Upper lobe of left lung (tissue), 4 donors: ENCODE measurements at regions not wholly inside any gene's neighbourhood (a gene's known extent, or its start where the extent isn't known, plus 50 kb on each side); places are given as distances from the start of the nearest gene placed in this dataset.

Experiments
- EP300 ChIP-seq, 4 donors: sonication (generic); formaldehyde crosslinking; IDR thresholded peaks; one replicate each; pipeline ENCODE4 v1.5.1; 2017; ENCODE audit warnings: antibody characterized with exemption in 4 of 4, control low read depth in 2 of 4
- TF ChIP-seq, protein P1 (sequence below), 6 experiments: fragments of 450-650 bp in 4 of 6; fragments of 200-600 bp in 2 of 6; sonication (generic) in 2 of 6; IDR thresholded peaks; one replicate each; pipeline ENCODE4 v1.5.1; 2016 to 2019; ENCODE audit warnings: antibody characterized with exemption in 6 of 6

DNA sequence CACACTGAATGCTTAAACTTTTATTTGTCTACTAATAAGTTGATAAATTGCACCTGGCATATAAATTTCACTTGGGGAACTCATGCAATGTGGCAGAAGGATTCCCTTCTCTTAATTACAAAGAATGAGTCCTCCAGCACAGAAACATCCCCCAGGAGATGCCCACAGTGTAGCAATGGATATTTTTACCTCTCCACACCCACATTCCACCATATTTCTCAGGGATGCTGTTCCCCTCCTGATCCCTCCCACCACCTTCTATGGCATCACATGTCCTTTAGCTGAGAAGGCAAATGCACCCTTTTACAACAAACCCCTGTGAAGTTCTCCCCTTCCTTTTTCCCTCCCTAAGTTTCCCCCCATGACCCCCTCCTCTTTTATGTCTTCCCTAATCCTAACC, 56.1 kb upstream of the UBASH3B start:
- no peak for TF ChIP-seq EP300 (IDR thresholded peaks at IDR 0.05)
- TF ChIP-seq, protein P1, sequence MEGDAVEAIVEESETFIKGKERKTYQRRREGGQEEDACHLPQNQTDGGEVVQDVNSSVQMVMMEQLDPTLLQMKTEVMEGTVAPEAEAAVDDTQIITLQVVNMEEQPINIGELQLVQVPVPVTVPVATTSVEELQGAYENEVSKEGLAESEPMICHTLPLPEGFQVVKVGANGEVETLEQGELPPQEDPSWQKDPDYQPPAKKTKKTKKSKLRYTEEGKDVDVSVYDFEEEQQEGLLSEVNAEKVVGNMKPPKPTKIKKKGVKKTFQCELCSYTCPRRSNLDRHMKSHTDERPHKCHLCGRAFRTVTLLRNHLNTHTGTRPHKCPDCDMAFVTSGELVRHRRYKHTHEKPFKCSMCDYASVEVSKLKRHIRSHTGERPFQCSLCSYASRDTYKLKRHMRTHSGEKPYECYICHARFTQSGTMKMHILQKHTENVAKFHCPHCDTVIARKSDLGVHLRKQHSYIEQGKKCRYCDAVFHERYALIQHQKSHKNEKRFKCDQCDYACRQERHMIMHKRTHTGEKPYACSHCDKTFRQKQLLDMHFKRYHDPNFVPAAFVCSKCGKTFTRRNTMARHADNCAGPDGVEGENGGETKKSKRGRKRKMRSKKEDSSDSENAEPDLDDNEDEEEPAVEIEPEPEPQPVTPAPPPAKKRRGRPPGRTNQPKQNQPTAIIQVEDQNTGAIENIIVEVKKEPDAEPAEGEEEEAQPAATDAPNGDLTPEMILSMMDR (IDR thresholded peaks at IDR 0.05): no peak
